Fibroblast of the aortic adventitia (primary cell): ENCODE measurements at regions not wholly inside any gene's neighbourhood (a gene's known extent, or its start where the extent isn't known, plus 50 kb on each side); places are given as distances from the start of the nearest gene placed in this dataset.

ENCODE experiments used
- DNase-seq: peaks from one replicate; pipeline ENCODE4 v3.0.0-alpha.2; 2010; ENCODE audit warnings: low read depth
- H3K4me3 ChIP-seq: 2 replicates; pipeline ENCODE4 v1.5.1; 2011; ENCODE audit warnings: low read depth, mild to moderate bottlenecking, control low read depth, low read length, moderate library complexity
- CTCF ChIP-seq: IDR thresholded peaks from 2 replicates; pipeline ENCODE4 v1.5.1; 2011; ENCODE audit warnings: mild to moderate bottlenecking, low read length, control low read depth, inconsistent platforms; ENCODE audit not compliant: insufficient read depth

GRCh38 chr6:841569-841968 is 148.6 kb upstream of the EXOC2 start:
- TF ChIP-seq CTCF, result no peak
- no peak overlapping the region for H3K4me3 ChIP-seq
- no peak for DNase-seq

- no peak for DNase-seq
- no peak for TF ChIP-seq CTCF
- no peak overlapping the region for H3K4me3 ChIP-seq
These were observed 146.3 kb upstream of the EXOC2 start for GRCh38 chr6:839201-839600.

GRCh38 chr6:837380-837779 is 144.4 kb upstream of the EXOC2 start:
- H3K4me3 ChIP-seq, result no peak overlapping the region
- DNase-seq, result no peak
- no peak for TF ChIP-seq CTCF

GRCh38 chr6:836276-836853 is 143.4 kb upstream of the EXOC2 start:
- no peak for DNase-seq
- TF ChIP-seq CTCF, result no peak
- H3K4me3 ChIP-seq, result no peak overlapping the region

GRCh38 chr6:835476-836160 is 142.7 kb upstream of the EXOC2 start:
- TF ChIP-seq CTCF, result no peak

GRCh38 chr6:834866-835265 is 141.9 kb upstream of the EXOC2 start:
- DNase-seq, result no peak
- TF ChIP-seq CTCF, result no peak
- no peak overlapping the region for H3K4me3 ChIP-seq

More at GRCh38 chr6:835476-836160, 142.7 kb upstream of the EXOC2 start:
- no peak for DNase-seq
- no peak overlapping the region for H3K4me3 ChIP-seq
